ENCODE measurements at regions not wholly inside any gene's neighbourhood (a gene's known extent, or its start where the extent isn't known, plus 50 kb on each side); places are given as distances from the start of the nearest gene placed in this dataset.

DNA sequence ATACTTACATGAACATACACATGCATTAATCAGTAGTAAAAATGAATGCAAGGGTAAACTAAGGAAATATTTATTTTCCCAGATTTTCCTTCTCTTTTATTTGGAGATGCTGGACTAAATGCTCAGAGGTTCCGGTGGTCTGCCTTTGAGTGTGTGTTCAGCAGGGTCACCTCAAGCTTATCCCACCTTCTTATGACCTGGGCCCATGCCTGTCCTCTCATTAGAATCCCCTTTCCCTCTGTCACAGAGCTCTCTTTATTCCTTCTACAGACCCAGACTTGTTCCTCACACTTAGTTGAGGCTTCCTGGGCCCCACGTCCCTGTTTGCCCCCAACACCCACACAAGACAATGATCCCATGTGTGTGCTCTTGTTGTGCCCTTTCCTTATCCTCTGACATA lies 61.6 kb upstream of the TOP3B start:
- ChIA-PET CTCF (interaction anchor here (0.8 kb wide), 1 partner anchor 17 kb away, joined by 3 read pairs; no protein-coding TSS in a partner anchor), POLR2A (no interaction called here)
- BruUV-seq (replicated peaks) = no TSS peak
- no peak overlapping the region for H3K4me3 ChIP-seq (ENCODE audit: low read depth, low read length)
- peaks cover 14% of the 10 kb centered on the region; the same call in 1 of the 2 replicates for H3K4me1 ChIP-seq
- no peak overlapping the region for H3K27ac Mint-ChIP-seq (ENCODE audit: unreplicated experiment)
- no peaks in the 10 kb centered on the region for H3K27me3 Mint-ChIP-seq (ENCODE audit: insufficient read depth, unreplicated experiment)
- intact Hi-C loops (cut with micrococcal nuclease; ENCODE audit: unreplicated experiment) = no loop called here
- H3K9me3 Mint-ChIP-seq (ENCODE audit: unreplicated experiment) = no peaks in the 10 kb centered on the region
- no peaks in the 10 kb centered on the region for H3K27me3 ChIP-seq (replicated peaks; ENCODE audit: control insufficient read depth, insufficient read depth, low read length)
- no peak overlapping the region for H3K4me3 Mint-ChIP-seq (ENCODE audit: unreplicated experiment)
- no peaks in the 10 kb centered on the region for H3K36me3 Mint-ChIP-seq (ENCODE audit: insufficient read depth, unreplicated experiment)
- peaks cover 18% of the 10 kb centered on the region for H3K4me1 Mint-ChIP-seq (ENCODE audit: low read depth, unreplicated experiment)
- H3K36me3 ChIP-seq (ENCODE audit: control insufficient read depth, insufficient read depth, low read length) = no peaks in the 10 kb centered on the region
- DNase-seq = no peak
- TF ChIP-seq, protein P1, sequence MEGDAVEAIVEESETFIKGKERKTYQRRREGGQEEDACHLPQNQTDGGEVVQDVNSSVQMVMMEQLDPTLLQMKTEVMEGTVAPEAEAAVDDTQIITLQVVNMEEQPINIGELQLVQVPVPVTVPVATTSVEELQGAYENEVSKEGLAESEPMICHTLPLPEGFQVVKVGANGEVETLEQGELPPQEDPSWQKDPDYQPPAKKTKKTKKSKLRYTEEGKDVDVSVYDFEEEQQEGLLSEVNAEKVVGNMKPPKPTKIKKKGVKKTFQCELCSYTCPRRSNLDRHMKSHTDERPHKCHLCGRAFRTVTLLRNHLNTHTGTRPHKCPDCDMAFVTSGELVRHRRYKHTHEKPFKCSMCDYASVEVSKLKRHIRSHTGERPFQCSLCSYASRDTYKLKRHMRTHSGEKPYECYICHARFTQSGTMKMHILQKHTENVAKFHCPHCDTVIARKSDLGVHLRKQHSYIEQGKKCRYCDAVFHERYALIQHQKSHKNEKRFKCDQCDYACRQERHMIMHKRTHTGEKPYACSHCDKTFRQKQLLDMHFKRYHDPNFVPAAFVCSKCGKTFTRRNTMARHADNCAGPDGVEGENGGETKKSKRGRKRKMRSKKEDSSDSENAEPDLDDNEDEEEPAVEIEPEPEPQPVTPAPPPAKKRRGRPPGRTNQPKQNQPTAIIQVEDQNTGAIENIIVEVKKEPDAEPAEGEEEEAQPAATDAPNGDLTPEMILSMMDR (IDR thresholded peaks at IDR 0.05; ENCODE audit: insufficient read depth in 1 of 2, low read depth in 1 of 2, low read length in 1 of 2, severe bottlenecking in 1 of 2, unreplicated experiment in 1 of 2) = no peak
- no peaks in the 10 kb centered on the region for H3K9me3 ChIP-seq

DNA sequence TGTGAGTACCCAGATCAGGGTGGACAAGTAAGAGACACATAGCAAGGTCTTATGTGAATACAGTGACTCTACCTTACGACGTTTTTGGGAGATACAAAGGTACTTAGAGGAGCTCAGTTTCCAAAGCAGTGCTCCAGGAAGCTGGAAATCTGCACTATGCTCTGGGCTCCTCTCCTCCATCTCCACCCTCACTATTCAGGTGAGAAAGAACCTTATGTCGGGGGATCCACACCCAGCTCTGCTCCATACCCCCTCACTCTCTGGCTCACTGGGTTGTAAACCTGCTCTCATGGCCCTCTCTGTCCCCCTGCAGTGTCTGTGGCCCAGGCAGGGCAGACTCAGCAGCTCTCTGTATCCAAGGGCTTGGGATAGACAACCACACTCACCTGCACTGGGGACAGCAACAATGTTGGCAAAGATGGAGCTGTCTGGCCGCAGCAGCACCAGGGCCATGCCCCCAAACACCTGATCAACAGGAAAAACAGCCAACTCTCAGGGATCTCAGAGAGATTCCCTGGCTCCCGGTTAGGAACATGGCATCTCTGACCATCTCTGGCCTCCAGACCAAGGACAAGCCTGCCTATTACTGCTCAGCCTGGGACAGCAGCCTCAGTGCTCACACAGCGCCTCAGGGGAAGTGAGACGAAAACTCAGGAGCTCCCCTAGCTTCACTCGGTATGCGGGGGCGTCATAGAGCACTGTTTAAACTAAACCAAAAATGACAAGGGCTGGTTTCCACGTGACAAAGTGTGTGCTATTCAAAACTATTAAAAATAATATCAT lies 60.9 kb upstream of the TOP3B start:
- H3K9me3 ChIP-seq = no peaks in the 10 kb centered on the region
- H3K4me1 ChIP-seq = peaks cover 7% of the 10 kb centered on the region; the same call in 1 of the 2 replicates
- POLR2A ChIA-PET = no interaction called here
- peaks cover 13% of the 10 kb centered on the region for H3K4me1 Mint-ChIP-seq (ENCODE audit: low read depth, unreplicated experiment)
- no peak overlapping the region for H3K4me3 Mint-ChIP-seq (ENCODE audit: unreplicated experiment)
- intact Hi-C loops (cut with micrococcal nuclease; ENCODE audit: unreplicated experiment) = no loop called here
- H3K27me3 Mint-ChIP-seq (ENCODE audit: insufficient read depth, unreplicated experiment) = no peaks in the 10 kb centered on the region
- no peak for DNase-seq
- H3K27ac Mint-ChIP-seq (ENCODE audit: unreplicated experiment) = no peak overlapping the region
- TF ChIP-seq, protein P1 (IDR thresholded peaks at IDR 0.05; ENCODE audit: insufficient read depth in 1 of 2, low read depth in 1 of 2, low read length in 1 of 2, severe bottlenecking in 1 of 2, unreplicated experiment in 1 of 2) = no peak
- H3K36me3 ChIP-seq (ENCODE audit: control insufficient read depth, insufficient read depth, low read length) = no peaks in the 10 kb centered on the region
- CTCF ChIA-PET = interaction anchor here (0.8 to 1.4 kb wide), 2 partner anchors 17 to 18 kb away, joined by 3 to 9 read pairs; no protein-coding TSS in a partner anchor
- H3K9me3 Mint-ChIP-seq (ENCODE audit: unreplicated experiment) = no peaks in the 10 kb centered on the region
- H3K36me3 Mint-ChIP-seq (ENCODE audit: insufficient read depth, unreplicated experiment) = no peaks in the 10 kb centered on the region
- BruUV-seq (replicated peaks) = no TSS peak
- H3K4me3 ChIP-seq (ENCODE audit: low read depth, low read length) = no peak overlapping the region
- no peaks in the 10 kb centered on the region for H3K27me3 ChIP-seq (replicated peaks; ENCODE audit: control insufficient read depth, insufficient read depth, low read length)

DNA sequence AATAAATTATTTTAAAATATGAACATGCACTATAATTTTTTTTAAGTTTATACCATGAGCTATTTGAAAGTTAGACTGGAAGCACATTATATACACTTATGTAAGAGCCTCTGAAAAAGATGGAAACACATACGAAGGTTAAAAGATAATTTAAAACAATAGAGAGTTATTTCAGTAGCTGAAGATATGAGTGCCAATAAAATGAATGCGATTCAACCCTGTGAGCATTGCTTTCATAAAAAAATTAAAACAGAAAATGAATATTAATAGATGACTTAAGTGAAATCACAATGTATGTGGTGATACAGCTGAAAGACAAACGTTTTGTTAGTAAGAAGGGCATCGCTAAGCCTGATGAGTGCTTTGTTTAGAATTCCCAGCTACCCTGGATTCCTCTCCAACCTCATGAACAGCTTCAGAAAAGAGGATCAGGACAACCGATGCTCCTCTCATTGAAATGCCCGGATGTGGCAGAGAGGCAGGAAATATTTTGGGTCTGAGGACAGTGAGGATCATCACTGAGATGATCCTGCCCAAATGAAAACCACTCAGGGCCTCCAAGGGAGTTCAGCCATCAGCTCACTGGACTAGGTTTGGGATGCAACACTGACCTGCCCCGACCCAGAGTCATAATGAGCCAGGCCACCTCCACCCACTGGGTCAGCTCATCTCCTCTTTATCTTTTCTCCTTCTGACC lies 60.2 kb upstream of the TOP3B start:
- Histone ChIP-seq H3K4me1 (peaks cover 6% of the 10 kb centered on the region; the same call in 1 of the 2 replicates), H3K4me3 (ENCODE audit: low read depth, low read length) (no peak overlapping the region), H3K9me3 (no peaks in the 10 kb centered on the region), H3K36me3 (ENCODE audit: control insufficient read depth, insufficient read depth, low read length) (no peaks in the 10 kb centered on the region), H3K27me3 (replicated peaks; ENCODE audit: control insufficient read depth, insufficient read depth, low read length) (no peaks in the 10 kb centered on the region)
- no peaks in the 10 kb centered on the region for H3K9me3 Mint-ChIP-seq (ENCODE audit: unreplicated experiment)
- H3K27me3 Mint-ChIP-seq (ENCODE audit: insufficient read depth, unreplicated experiment) = no peaks in the 10 kb centered on the region
- no peaks in the 10 kb centered on the region for H3K36me3 Mint-ChIP-seq (ENCODE audit: insufficient read depth, unreplicated experiment)
- TF ChIP-seq, protein P1 (IDR thresholded peaks at IDR 0.05; ENCODE audit: insufficient read depth in 1 of 2, low read depth in 1 of 2, low read length in 1 of 2, severe bottlenecking in 1 of 2, unreplicated experiment in 1 of 2) = no peak
- no peak for DNase-seq
- peaks cover 13% of the 10 kb centered on the region for H3K4me1 Mint-ChIP-seq (ENCODE audit: low read depth, unreplicated experiment)
- ChIA-PET POLR2A (no interaction called here), CTCF (interaction anchor here (1.4 kb wide), 1 partner anchor 18 kb away, joined by 9 read pairs; no protein-coding TSS in a partner anchor)
- no TSS peak for BruUV-seq (replicated peaks)
- no peak overlapping the region for H3K4me3 Mint-ChIP-seq (ENCODE audit: unreplicated experiment)
- intact Hi-C loops (cut with micrococcal nuclease; ENCODE audit: unreplicated experiment) = no loop called here
- no peak overlapping the region for H3K27ac Mint-ChIP-seq (ENCODE audit: unreplicated experiment)

Data from Caco-2 (cell line).